Gastrocnemius medialis (tissue), 4 donors: ENCODE measurements at regions not wholly inside any gene's neighbourhood (a gene's known extent, or its start where the extent isn't known, plus 50 kb on each side); places are given as distances from the start of the nearest gene placed in this dataset.

Experiments used
- ATAC-seq, 2 donors: fragments of 150-250 bp; one replicate each; pipeline ENCODE4 v1.9.1; 2016
- DNase-seq, 2 donors: peaks; one replicate each; pipeline ENCODE4 v3.0.0-alpha.2; 2019
- H3K27ac ChIP-seq, 4 donors: fragments of 200-600 bp; sonication (generic); 1 replicate in 1 of 4; 2 replicates in 3 of 4; pipeline ENCODE4 v1.5.1; 2016 to 2018; ENCODE audit warnings: mild to moderate bottlenecking in 2 of 4, moderate library complexity in 1 of 4
- H3K27me3 ChIP-seq, 3 donors: fragments of 200-600 bp; sonication (generic) in 2 of 3; 1 replicate in 1 of 3; 2 replicates in 2 of 3; pipeline versions ENCODE4 v1.5.1 to v1.6.0; 2016 to 2019; ENCODE audit warnings: mild to moderate bottlenecking in 1 of 3, moderate library complexity in 1 of 3
- H3K36me3 ChIP-seq, 2 donors: fragments of 200-600 bp; sonication (generic) in 1 of 2; one replicate each; pipeline ENCODE4 v1.5.1; 2017 to 2018
- H3K4me1 ChIP-seq, 2 donors: fragments of 200-600 bp; sonication (generic) in 1 of 2; one replicate each; pipeline ENCODE4 v1.5.1; 2016 to 2017; ENCODE audit warnings: mild to moderate bottlenecking in 2 of 2
- H3K4me3 ChIP-seq, 4 donors: fragments of 200-600 bp; sonication (generic) in 3 of 4; 1 replicate in 1 of 4; 2 replicates in 3 of 4; pipeline ENCODE4 v1.5.1; 2016 to 2019; ENCODE audit warnings: mild to moderate bottlenecking in 2 of 4
- H3K9me3 ChIP-seq, 3 donors: fragments of 200-600 bp; sonication (generic) in 2 of 3; 1 replicate in 1 of 3; 2 replicates in 2 of 3; pipeline ENCODE4 v1.5.1; 2016 to 2019
- CTCF ChIP-seq, 5 experiments: fragments of 450-650 bp in 3 of 5; fragments of 200-600 bp in 2 of 5; sonication (generic) in 2 of 5; IDR thresholded peaks in 4 of 5; conservative IDR thresholded peaks in 1 of 5; 1 replicate in 4 of 5; 2 replicates in 1 of 5; pipeline ENCODE4 v1.5.1; 2016 to 2019; ENCODE audit warnings: antibody characterized with exemption in 5 of 5, mild to moderate bottlenecking in 3 of 5, moderate library complexity in 3 of 5
- POLR2A ChIP-seq, 2 donors: fragments of 450-650 bp; IDR thresholded peaks; one replicate each; pipeline ENCODE4 v1.6.1; 2017; ENCODE audit warnings: antibody characterized with exemption in 2 of 2, mild to moderate bottlenecking in 2 of 2, moderate library complexity in 2 of 2
- in situ Hi-C, 4 donors: fragments of 200-750 bp; cut with MboI; loops; one replicate each; pipeline versions ENCODE4 v1.15.0 to v1.8.0; 2017; ENCODE audit warnings: low sequenced_read_pairs in 4 of 4
- intact Hi-C: fragments of 100-400 bp; cut with DNase I; formaldehyde crosslinking; loops from one replicate; pipeline ENCODE4 v1.15.1; 2023; ENCODE audit warnings: low total_unique reads

- Histone ChIP-seq H3K27me3 (no peaks in the 10 kb centered on the region), H3K27ac (no peak overlapping the region), H3K4me3 (no peak overlapping the region), H3K9me3 (no peaks in the 10 kb centered on the region), H3K36me3 (no peaks in the 10 kb centered on the region), H3K4me1 (no peaks in the 10 kb centered on the region)
- ATAC-seq (no peak), DNase-seq (no peak)
- in situ Hi-C loops (no loop called here), intact Hi-C loops (no loop called here)
- no peak for TF ChIP-seq CTCF (IDR thresholded peaks at IDR 0.05 in 4 of 5, conservative IDR thresholded peaks at IDR 0.05 in 1 of 5)
- TF ChIP-seq POLR2A (IDR thresholded peaks at IDR 0.05) = no peak
Observed at GRCh38 chr6:106748547-106749207, 119.3 kb downstream of the QRSL1 start.

- H3K27ac ChIP-seq = no peak overlapping the region
- H3K36me3 ChIP-seq = no peaks in the 10 kb centered on the region
- intact Hi-C loops (no loop called here), in situ Hi-C loops (no loop called here)
- H3K4me1 ChIP-seq = no peaks in the 10 kb centered on the region
- H3K27me3 ChIP-seq = no peaks in the 10 kb centered on the region
- no peaks in the 10 kb centered on the region for H3K9me3 ChIP-seq
- no peak for DNase-seq
- ATAC-seq = no peak
- no peak overlapping the region for H3K4me3 ChIP-seq
- no peak for TF ChIP-seq CTCF (IDR thresholded peaks at IDR 0.05 in 4 of 5, conservative IDR thresholded peaks at IDR 0.05 in 1 of 5)
- no peak for TF ChIP-seq POLR2A (IDR thresholded peaks at IDR 0.05)
Observed at GRCh38 chr6:106747139-106747538, 117.8 kb downstream of the QRSL1 start.

GRCh38 chr6:106746652-106747051, 117.3 kb downstream of the QRSL1 start:
- no peaks in the 10 kb centered on the region for H3K36me3 ChIP-seq
- DNase-seq (no peak), ATAC-seq (no peak)
- intact Hi-C loops (no loop called here), in situ Hi-C loops (no loop called here)
- no peaks in the 10 kb centered on the region for H3K4me1 ChIP-seq
- H3K9me3 ChIP-seq = no peaks in the 10 kb centered on the region
- no peaks in the 10 kb centered on the region for H3K27me3 ChIP-seq
- no peak overlapping the region for H3K4me3 ChIP-seq
- no peak overlapping the region for H3K27ac ChIP-seq
- TF ChIP-seq CTCF (IDR thresholded peaks at IDR 0.05 in 4 of 5, conservative IDR thresholded peaks at IDR 0.05 in 1 of 5) (no peak), POLR2A (IDR thresholded peaks at IDR 0.05) (no peak)

GRCh38 chr6:106745824-106746582, 116.6 kb downstream of the QRSL1 start:
- Histone ChIP-seq H3K36me3 (no peaks in the 10 kb centered on the region), H3K27me3 (no peaks in the 10 kb centered on the region), H3K4me3 (no peak overlapping the region), H3K9me3 (no peaks in the 10 kb centered on the region), H3K27ac (no peak overlapping the region), H3K4me1 (no peaks in the 10 kb centered on the region)
- intact Hi-C loops (no loop called here), in situ Hi-C loops (no loop called here)
- no peak for ATAC-seq
- no peak for TF ChIP-seq CTCF (IDR thresholded peaks at IDR 0.05 in 4 of 5, conservative IDR thresholded peaks at IDR 0.05 in 1 of 5)
- no peak for TF ChIP-seq POLR2A (IDR thresholded peaks at IDR 0.05)
- no peak for DNase-seq
